HEK293T (cell line): ENCODE measurements at regions not wholly inside any gene's neighbourhood (a gene's known extent, or its start where the extent isn't known, plus 50 kb on each side); places are given as distances from the start of the nearest gene placed in this dataset.

ENCODE experiments used
- FOXM1 ChIP-seq: fragments of 450-650 bp; IDR thresholded peaks from 2 replicates; pipeline ENCODE4 v1.6.1; 2017; ENCODE audit warnings: mild to moderate bottlenecking, borderline replicate concordance
- SP1 ChIP-seq: fragments of 450-650 bp; IDR thresholded peaks from 2 replicates; pipeline ENCODE4 v1.6.1; 2017

DNA sequence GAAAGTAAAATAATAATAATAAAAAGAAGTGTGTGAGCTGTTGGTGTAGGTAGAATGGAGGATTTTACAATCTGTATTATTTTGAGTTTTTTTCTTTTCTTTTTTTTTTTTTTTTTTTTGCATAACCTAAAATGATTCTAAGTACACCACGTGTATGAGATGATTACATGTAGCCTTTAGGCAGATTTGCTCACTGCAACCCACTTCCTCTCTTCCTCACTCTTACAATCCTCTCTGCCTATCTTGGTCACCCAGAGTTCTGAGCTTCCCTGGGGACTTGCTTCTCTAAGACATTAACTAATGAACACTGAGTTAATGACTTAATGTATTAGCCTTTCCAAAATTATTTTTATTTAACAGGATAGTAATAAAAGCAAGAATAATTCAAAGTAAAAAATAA lies 1169.6 kb downstream of the EFNB2 start:
- TF ChIP-seq FOXM1 (no peak), SP1 (no peak)
